GM12878 (cell line): ENCODE measurements at regions not wholly inside any gene's neighbourhood (a gene's known extent, or its start where the extent isn't known, plus 50 kb on each side); places are given as distances from the start of the nearest gene placed in this dataset.

Experiments used
- DPF2 ChIP-seq: fragments of 450-650 bp; IDR thresholded peaks from 2 replicates; pipeline ENCODE4 v1.6.1; 2017; ENCODE audit warnings: mild to moderate bottlenecking
- GABPA ChIP-seq: IDR thresholded peaks from 2 replicates; pipeline ENCODE4 v1.6.1; 2014; ENCODE audit warnings: antibody characterized with exemption, low read depth, mild to moderate bottlenecking, inconsistent platforms
- NFIC ChIP-seq: IDR thresholded peaks from 2 replicates; pipeline ENCODE4 v1.6.1; 2012; ENCODE audit warnings: low read depth, mild to moderate bottlenecking, inconsistent platforms, low read length, moderate library complexity
- POLR2A ChIP-seq: IDR thresholded peaks from 2 replicates; pipeline ENCODE4 v1.6.1; 2011; ENCODE audit warnings: low read depth, mild to moderate bottlenecking, low read length
- POLR2AphosphoS5 ChIP-seq: IDR thresholded peaks from 2 replicates; pipeline ENCODE4 v1.6.1; 2011; ENCODE audit warnings: mild to moderate bottlenecking, low read length, inconsistent platforms
- SIN3A ChIP-seq: IDR thresholded peaks from 2 replicates; pipeline ENCODE4 v1.6.1; 2012; ENCODE audit warnings: low read depth, low read length, improper control_type of control experiment
- TARDBP ChIP-seq: IDR thresholded peaks from 2 replicates; pipeline ENCODE4 v1.6.1; 2016; ENCODE audit warnings: borderline replicate concordance
- YY1 ChIP-seq: IDR thresholded peaks from 2 replicates; pipeline ENCODE4 v1.6.1; 2011; ENCODE audit warnings: low read depth, mild to moderate bottlenecking, low read length
- ZSCAN29 ChIP-seq: fragments of 450-650 bp; IDR thresholded peaks from 2 replicates; pipeline ENCODE4 v1.6.1; 2017; ENCODE audit warnings: mild to moderate bottlenecking, moderate library complexity
- TF ChIP-seq, protein P1 (sequence below), 3 experiments: IDR thresholded peaks in 2 of 3; conservative IDR thresholded peaks in 1 of 3; 2 replicates each; pipeline ENCODE4 v1.5.1; 2011; ENCODE audit warnings: low read depth in 3 of 3, low read length in 3 of 3, mild to moderate bottlenecking in 3 of 3, control low read depth in 2 of 3, moderate library complexity in 2 of 3, inconsistent platforms in 1 of 3, mixed read lengths in 1 of 3; ENCODE audit not compliant: control insufficient read depth in 2 of 3, insufficient read depth in 1 of 3; ENCODE audit errors: extremely low read depth in 1 of 3
- TF ChIP-seq, protein P2 (sequence below): fragments of 150-350 bp; IDR thresholded peaks from 2 replicates; pipeline ENCODE4 v1.6.1; 2016; ENCODE audit warnings: low read depth, low read length

DNA sequence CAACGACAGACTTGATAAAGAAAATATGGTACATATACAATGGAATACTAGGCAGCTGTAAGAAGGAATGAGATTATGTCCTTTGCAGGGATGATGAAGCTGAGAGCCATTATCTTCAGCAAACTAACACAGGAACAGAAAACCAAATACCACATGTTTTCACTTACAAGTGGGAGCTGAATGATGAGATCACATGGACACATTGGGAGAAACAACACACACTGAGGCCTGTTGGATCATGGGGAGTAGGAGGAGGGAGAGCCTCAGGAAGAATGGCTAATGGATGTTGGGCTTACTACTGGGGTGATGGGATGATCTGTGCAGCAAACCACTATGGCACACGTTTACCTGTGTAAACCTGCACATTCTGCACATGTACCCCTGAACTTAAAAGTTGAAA is 209.7 kb downstream of the SPRY1 start:
- no peak for TF ChIP-seq SIN3A
- TF ChIP-seq GABPA: no peak
- TF ChIP-seq DPF2: no peak
- TF ChIP-seq POLR2A: no peak
- TF ChIP-seq, protein P1, sequence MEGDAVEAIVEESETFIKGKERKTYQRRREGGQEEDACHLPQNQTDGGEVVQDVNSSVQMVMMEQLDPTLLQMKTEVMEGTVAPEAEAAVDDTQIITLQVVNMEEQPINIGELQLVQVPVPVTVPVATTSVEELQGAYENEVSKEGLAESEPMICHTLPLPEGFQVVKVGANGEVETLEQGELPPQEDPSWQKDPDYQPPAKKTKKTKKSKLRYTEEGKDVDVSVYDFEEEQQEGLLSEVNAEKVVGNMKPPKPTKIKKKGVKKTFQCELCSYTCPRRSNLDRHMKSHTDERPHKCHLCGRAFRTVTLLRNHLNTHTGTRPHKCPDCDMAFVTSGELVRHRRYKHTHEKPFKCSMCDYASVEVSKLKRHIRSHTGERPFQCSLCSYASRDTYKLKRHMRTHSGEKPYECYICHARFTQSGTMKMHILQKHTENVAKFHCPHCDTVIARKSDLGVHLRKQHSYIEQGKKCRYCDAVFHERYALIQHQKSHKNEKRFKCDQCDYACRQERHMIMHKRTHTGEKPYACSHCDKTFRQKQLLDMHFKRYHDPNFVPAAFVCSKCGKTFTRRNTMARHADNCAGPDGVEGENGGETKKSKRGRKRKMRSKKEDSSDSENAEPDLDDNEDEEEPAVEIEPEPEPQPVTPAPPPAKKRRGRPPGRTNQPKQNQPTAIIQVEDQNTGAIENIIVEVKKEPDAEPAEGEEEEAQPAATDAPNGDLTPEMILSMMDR (IDR thresholded peaks at IDR 0.05 in 2 of 3, conservative IDR thresholded peaks at IDR 0.05 in 1 of 3; ENCODE audit: control insufficient read depth in 2 of 3, extremely low read depth in 1 of 3, insufficient read depth in 1 of 3, low read depth in 3 of 3, low read length in 3 of 3): no peak
- no peak for TF ChIP-seq TARDBP
- no peak for TF ChIP-seq NFIC
- TF ChIP-seq, protein P2, sequence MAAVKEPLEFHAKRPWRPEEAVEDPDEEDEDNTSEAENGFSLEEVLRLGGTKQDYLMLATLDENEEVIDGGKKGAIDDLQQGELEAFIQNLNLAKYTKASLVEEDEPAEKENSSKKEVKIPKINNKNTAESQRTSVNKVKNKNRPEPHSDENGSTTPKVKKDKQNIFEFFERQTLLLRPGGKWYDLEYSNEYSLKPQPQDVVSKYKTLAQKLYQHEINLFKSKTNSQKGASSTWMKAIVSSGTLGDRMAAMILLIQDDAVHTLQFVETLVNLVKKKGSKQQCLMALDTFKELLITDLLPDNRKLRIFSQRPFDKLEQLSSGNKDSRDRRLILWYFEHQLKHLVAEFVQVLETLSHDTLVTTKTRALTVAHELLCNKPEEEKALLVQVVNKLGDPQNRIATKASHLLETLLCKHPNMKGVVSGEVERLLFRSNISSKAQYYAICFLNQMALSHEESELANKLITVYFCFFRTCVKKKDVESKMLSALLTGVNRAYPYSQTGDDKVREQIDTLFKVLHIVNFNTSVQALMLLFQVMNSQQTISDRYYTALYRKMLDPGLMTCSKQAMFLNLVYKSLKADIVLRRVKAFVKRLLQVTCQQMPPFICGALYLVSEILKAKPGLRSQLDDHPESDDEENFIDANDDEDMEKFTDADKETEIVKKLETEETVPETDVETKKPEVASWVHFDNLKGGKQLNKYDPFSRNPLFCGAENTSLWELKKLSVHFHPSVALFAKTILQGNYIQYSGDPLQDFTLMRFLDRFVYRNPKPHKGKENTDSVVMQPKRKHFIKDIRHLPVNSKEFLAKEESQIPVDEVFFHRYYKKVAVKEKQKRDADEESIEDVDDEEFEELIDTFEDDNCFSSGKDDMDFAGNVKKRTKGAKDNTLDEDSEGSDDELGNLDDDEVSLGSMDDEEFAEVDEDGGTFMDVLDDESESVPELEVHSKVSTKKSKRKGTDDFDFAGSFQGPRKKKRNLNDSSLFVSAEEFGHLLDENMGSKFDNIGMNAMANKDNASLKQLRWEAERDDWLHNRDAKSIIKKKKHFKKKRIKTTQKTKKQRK: no peak
- no peak for TF ChIP-seq YY1
- TF ChIP-seq POLR2AphosphoS5: no peak
- no peak for TF ChIP-seq ZSCAN29
